ENCODE measurements at regions not wholly inside any gene's neighbourhood (a gene's known extent, or its start where the extent isn't known, plus 50 kb on each side); places are given as distances from the start of the nearest gene placed in this dataset.

DNA sequence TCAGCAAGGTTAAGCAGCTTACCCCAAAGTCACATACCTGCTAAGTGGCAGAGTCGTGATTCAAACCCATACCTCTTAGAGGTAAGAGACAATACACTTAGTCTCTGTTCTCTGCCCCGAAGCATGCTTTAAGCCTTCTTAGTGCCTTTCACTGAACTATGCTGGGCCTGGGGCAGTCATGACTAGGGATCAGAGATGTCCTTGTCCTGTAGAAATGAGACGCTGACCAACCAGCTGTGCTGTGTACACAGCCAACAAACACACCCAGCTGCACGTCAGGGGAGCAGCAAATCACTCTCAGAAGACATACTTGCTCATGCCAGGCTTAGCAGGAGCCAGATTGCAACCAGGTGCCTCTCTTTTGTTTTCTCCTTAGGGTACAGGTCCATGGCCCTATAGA lies 255.7 kb downstream of the BUD13 start:
- no peak for TF ChIP-seq RXRA (IDR thresholded peaks at IDR 0.05; ENCODE audit: borderline replicate concordance, low read depth)
- TF ChIP-seq EP300 (IDR thresholded peaks at IDR 0.05; ENCODE audit: borderline replicate concordance in 1 of 2, low read depth in 1 of 2, low read length in 1 of 2), result no peak
- no peak for TF ChIP-seq ELF1 (IDR thresholded peaks at IDR 0.05)
- TF ChIP-seq FOXJ3 (CRISPR knock-in tag; IDR thresholded peaks at IDR 0.05), result no peak
- no peak for TF ChIP-seq MXI1 (IDR thresholded peaks at IDR 0.05; ENCODE audit: low read depth, low read length)
- no peak for TF ChIP-seq CHD2 (IDR thresholded peaks at IDR 0.05; ENCODE audit: low read length, partially characterized antibody)
- TF ChIP-seq POLR2AphosphoS5 (IDR thresholded peaks at IDR 0.05; ENCODE audit: low read depth, low read length), result no peak
- no peak for TF ChIP-seq TCF12 (IDR thresholded peaks at IDR 0.05)
- TF ChIP-seq REST (IDR thresholded peaks at IDR 0.05; ENCODE audit: low read depth, low read length), result no peak
- TF ChIP-seq, protein P1, sequence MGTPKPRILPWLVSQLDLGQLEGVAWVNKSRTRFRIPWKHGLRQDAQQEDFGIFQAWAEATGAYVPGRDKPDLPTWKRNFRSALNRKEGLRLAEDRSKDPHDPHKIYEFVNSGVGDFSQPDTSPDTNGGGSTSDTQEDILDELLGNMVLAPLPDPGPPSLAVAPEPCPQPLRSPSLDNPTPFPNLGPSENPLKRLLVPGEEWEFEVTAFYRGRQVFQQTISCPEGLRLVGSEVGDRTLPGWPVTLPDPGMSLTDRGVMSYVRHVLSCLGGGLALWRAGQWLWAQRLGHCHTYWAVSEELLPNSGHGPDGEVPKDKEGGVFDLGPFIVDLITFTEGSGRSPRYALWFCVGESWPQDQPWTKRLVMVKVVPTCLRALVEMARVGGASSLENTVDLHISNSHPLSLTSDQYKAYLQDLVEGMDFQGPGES (IDR thresholded peaks at IDR 0.05; ENCODE audit: low read depth, low read length), result no peak
- no peak for TF ChIP-seq CTCF (IDR thresholded peaks at IDR 0.05)
- no peak for TF ChIP-seq MEF2A (IDR thresholded peaks at IDR 0.05; ENCODE audit: borderline replicate concordance, low read depth)
- TF ChIP-seq GABPA (IDR thresholded peaks at IDR 0.05; ENCODE audit: low read depth), result no peak
- TF ChIP-seq, protein P2, sequence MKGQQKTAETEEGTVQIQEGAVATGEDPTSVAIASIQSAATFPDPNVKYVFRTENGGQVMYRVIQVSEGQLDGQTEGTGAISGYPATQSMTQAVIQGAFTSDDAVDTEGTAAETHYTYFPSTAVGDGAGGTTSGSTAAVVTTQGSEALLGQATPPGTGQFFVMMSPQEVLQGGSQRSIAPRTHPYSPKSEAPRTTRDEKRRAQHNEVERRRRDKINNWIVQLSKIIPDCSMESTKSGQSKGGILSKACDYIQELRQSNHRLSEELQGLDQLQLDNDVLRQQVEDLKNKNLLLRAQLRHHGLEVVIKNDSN (IDR thresholded peaks at IDR 0.05; ENCODE audit: borderline replicate concordance, low read depth), result no peak
- no peak for TF ChIP-seq RAD21 (IDR thresholded peaks at IDR 0.05; ENCODE audit: low read length)
- TF ChIP-seq NRF1 (IDR thresholded peaks at IDR 0.05; ENCODE audit: low read depth, low read length), result no peak
- Histone ChIP-seq H2AFZ (ENCODE audit: low read depth) (no peak overlapping the region), H3K4me3 (ENCODE audit: low read depth in 2 of 2, low read length in 1 of 2) (no peak overlapping the region), H3K9me2 (no peaks in the 10 kb centered on the region), H3K4me1 (ENCODE audit: control insufficient read depth in 1 of 2, insufficient read depth in 2 of 2, low read depth in 1 of 2, low read length in 1 of 2) (peaks cover 0 to 14% of the 10 kb centered on the region in 2 experiments; a peak in 1 of 4 replicates), H3K27me3 (ENCODE audit: insufficient read depth) (no peaks in the 10 kb centered on the region), H3K4me2 (no peak overlapping the region), H3K9ac (no peak overlapping the region), H3K27ac (ENCODE audit: low read depth in 2 of 2, low read length in 1 of 2) (peak overlapping the region in 1 of 2 experiments; percentile 70; a peak in 2 of 4 replicates), H3K79me2 (ENCODE audit: insufficient read depth) (no peaks in the 10 kb centered on the region), H3K36me3 (replicated peaks in 1 of 2; ENCODE audit: control insufficient read depth in 1 of 2, insufficient read depth in 2 of 2, low read length in 1 of 2) (no peaks in the 10 kb centered on the region), H3K9me3 (no peaks in the 10 kb centered on the region), H4K20me1 (ENCODE audit: insufficient read depth) (no peaks in the 10 kb centered on the region), H3F3A (replicated peaks; ENCODE audit: insufficient read depth) (no peaks in the 10 kb centered on the region)
- WGBS (ENCODE audit: low lambda C conversion rate), result 38% methylated on average over 4 of the region's 4 CpGs
- DNase-seq, result no peak
- ChIA-PET CTCF (interaction anchor here (0.6 to 1.4 kb wide), 6 partner anchors 10 to 238 kb away, joined by 3 to 4 read pairs (median 4); no protein-coding TSS in a partner anchor), POLR2A (interaction anchor here (1.6 kb wide), 1 partner anchor 11 kb away, joined by 13 read pairs; no protein-coding TSS in a partner anchor)

Measured in SK-N-SH (cell line).